Loucy (cell line): ENCODE measurements at regions not wholly inside any gene's neighbourhood (a gene's known extent, or its start where the extent isn't known, plus 50 kb on each side); places are given as distances from the start of the nearest gene placed in this dataset.

ENCODE experiments used
- H2AFZ ChIP-seq: fragments of 200-600 bp; sonication (generic); 2 replicates; pipeline ENCODE4 v1.6.0; 2016; ENCODE audit warnings: antibody characterized with exemption, mild to moderate bottlenecking, low read length, moderate library complexity
- H3F3A ChIP-seq: fragments of 200-600 bp; 2 replicates; pipeline ENCODE4 v1.6.0; 2016; ENCODE audit warnings: antibody characterized with exemption, low read depth, mild to moderate bottlenecking
- H3K27me3 ChIP-seq: fragments of 200-600 bp; sonication (generic); 2 replicates; pipeline ENCODE4 v1.6.1; 2014; ENCODE audit warnings: low read length, mild to moderate bottlenecking; ENCODE audit not compliant: insufficient read depth, poor library complexity, severe bottlenecking
- H3K36me3 ChIP-seq: fragments of 200-600 bp; sonication (generic); 2 replicates; pipeline ENCODE4 v1.6.1; 2016; ENCODE audit warnings: low read length; ENCODE audit not compliant: insufficient read depth
- H3K4me1 ChIP-seq: fragments of 200-600 bp; sonication (generic); 2 replicates; pipeline ENCODE4 v1.5.1; 2014; ENCODE audit warnings: low read length, mild to moderate bottlenecking; ENCODE audit not compliant: insufficient read depth, poor library complexity, severe bottlenecking
- H3K4me2 ChIP-seq: fragments of 200-600 bp; sonication (generic); 2 replicates; pipeline ENCODE4 v1.6.0; 2014; ENCODE audit warnings: antibody characterized with exemption, low read length, low read depth, mild to moderate bottlenecking; ENCODE audit not compliant: poor library complexity, severe bottlenecking
- H3K4me3 ChIP-seq: fragments of 200-600 bp; sonication (generic); 2 replicates; pipeline ENCODE4 v1.5.1; 2014; ENCODE audit warnings: low read length, mild to moderate bottlenecking, mixed read lengths; ENCODE audit not compliant: poor library complexity, severe bottlenecking
- H3K79me2 ChIP-seq: fragments of 200-600 bp; sonication (generic); 2 replicates; pipeline ENCODE4 v1.6.1; 2014; ENCODE audit warnings: low read length; ENCODE audit not compliant: insufficient read depth
- H3K9ac ChIP-seq: fragments of 200-600 bp; sonication (generic); 2 replicates; pipeline ENCODE4 v1.6.0; 2014; ENCODE audit warnings: mild to moderate bottlenecking, low read depth, low read length, moderate library complexity; ENCODE audit not compliant: poor library complexity, severe bottlenecking
- H3K9me2 ChIP-seq: fragments of 200-600 bp; sonication (generic); replicated peaks from 2 replicates; pipeline ENCODE4 v1.6.1; 2016; ENCODE audit warnings: low read depth, low read length, mixed read lengths
- H3K9me3 ChIP-seq: fragments of 200-600 bp; sonication (generic); 2 replicates; pipeline ENCODE4 v1.6.1; 2014; ENCODE audit warnings: mild to moderate bottlenecking, antibody characterized with exemption, low read length, low read depth; ENCODE audit not compliant: insufficient read depth
- H4K20me1 ChIP-seq: fragments of 200-600 bp; sonication (generic); 2 replicates; pipeline ENCODE4 v1.6.0; 2014; ENCODE audit warnings: antibody characterized with exemption, low read length, mild to moderate bottlenecking; ENCODE audit not compliant: insufficient read depth, poor library complexity, severe bottlenecking
- EZH2phosphoT487 ChIP-seq: fragments of 200-600 bp; IDR thresholded peaks from 2 replicates; pipeline ENCODE4 v1.6.1; 2018; ENCODE audit warnings: antibody characterized with exemption, mild to moderate bottlenecking, moderate library complexity, borderline replicate concordance
- TF ChIP-seq, protein P1 (sequence below): fragments of 200-600 bp; sonication (generic); conservative IDR thresholded peaks from 2 replicates; pipeline ENCODE4 v1.5.1; 2014; ENCODE audit warnings: mild to moderate bottlenecking, antibody characterized with exemption, low read length

DNA sequence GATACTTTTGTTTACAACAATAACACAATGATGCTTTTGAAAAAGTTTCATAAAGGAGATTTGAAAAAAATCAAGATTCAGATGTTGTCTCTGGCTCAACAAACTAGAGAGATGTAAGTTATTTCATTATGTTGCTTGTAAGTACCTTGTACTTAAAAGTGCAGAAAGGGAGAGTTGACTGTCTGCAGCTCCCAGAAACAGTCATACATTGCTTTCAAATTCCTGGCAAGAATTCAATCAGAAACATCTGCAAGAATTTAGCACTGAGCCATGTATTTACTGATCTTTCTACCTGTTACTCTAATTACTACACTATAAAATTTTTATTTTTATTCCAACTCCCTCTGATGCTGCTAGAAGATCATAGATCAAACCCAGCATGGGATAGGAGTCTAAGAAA is 1261.3 kb upstream of the SPRY2 start:
- Histone ChIP-seq H3K36me3 (no peaks in the 10 kb centered on the region), H3K27me3 (no peaks in the 10 kb centered on the region), H4K20me1 (no peaks in the 10 kb centered on the region), H3F3A (no peaks in the 10 kb centered on the region), H3K9me2 (no peaks in the 10 kb centered on the region), H3K79me2 (no peaks in the 10 kb centered on the region), H3K9me3 (no peaks in the 10 kb centered on the region), H3K4me1 (no peaks in the 10 kb centered on the region), H3K4me2 (no peak overlapping the region), H3K4me3 (no peak overlapping the region), H2AFZ (no peak overlapping the region), H3K9ac (no peak overlapping the region)
- TF ChIP-seq EZH2phosphoT487, result no peak
- TF ChIP-seq, protein P1, sequence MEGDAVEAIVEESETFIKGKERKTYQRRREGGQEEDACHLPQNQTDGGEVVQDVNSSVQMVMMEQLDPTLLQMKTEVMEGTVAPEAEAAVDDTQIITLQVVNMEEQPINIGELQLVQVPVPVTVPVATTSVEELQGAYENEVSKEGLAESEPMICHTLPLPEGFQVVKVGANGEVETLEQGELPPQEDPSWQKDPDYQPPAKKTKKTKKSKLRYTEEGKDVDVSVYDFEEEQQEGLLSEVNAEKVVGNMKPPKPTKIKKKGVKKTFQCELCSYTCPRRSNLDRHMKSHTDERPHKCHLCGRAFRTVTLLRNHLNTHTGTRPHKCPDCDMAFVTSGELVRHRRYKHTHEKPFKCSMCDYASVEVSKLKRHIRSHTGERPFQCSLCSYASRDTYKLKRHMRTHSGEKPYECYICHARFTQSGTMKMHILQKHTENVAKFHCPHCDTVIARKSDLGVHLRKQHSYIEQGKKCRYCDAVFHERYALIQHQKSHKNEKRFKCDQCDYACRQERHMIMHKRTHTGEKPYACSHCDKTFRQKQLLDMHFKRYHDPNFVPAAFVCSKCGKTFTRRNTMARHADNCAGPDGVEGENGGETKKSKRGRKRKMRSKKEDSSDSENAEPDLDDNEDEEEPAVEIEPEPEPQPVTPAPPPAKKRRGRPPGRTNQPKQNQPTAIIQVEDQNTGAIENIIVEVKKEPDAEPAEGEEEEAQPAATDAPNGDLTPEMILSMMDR, result no peak

DNA sequence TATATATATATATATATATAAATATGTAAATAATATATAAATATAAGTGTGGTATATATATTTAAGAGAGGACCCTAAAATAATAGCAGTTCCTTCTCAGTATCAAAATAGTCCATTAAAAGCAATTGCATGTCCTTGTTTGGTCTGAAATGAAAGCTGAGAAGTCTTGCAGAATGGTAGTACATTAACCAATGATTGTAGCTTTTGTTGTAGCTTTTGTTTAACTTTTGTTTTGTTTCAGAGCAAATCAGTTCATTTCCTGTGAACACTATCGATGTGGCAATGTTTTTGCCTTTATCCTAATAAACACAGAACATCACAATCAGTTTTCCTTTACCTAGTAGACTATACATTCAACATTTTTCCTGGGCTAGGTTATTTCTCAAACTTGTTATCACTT is 1256.2 kb upstream of the SPRY2 start:
- TF ChIP-seq EZH2phosphoT487, result no peak
- TF ChIP-seq, protein P1, result no peak
- no peaks in the 10 kb centered on the region for H3K27me3 ChIP-seq
- H3K36me3 ChIP-seq, result no peaks in the 10 kb centered on the region
- no peaks in the 10 kb centered on the region for H3F3A ChIP-seq
- H3K4me3 ChIP-seq, result no peak overlapping the region
- H3K4me2 ChIP-seq, result no peak overlapping the region
- H3K9me3 ChIP-seq, result no peaks in the 10 kb centered on the region
- H3K4me1 ChIP-seq, result no peaks in the 10 kb centered on the region
- H3K79me2 ChIP-seq, result no peaks in the 10 kb centered on the region
- no peak overlapping the region for H3K9ac ChIP-seq
- no peak overlapping the region for H2AFZ ChIP-seq
- no peaks in the 10 kb centered on the region for H3K9me2 ChIP-seq
- H4K20me1 ChIP-seq, result no peaks in the 10 kb centered on the region

DNA sequence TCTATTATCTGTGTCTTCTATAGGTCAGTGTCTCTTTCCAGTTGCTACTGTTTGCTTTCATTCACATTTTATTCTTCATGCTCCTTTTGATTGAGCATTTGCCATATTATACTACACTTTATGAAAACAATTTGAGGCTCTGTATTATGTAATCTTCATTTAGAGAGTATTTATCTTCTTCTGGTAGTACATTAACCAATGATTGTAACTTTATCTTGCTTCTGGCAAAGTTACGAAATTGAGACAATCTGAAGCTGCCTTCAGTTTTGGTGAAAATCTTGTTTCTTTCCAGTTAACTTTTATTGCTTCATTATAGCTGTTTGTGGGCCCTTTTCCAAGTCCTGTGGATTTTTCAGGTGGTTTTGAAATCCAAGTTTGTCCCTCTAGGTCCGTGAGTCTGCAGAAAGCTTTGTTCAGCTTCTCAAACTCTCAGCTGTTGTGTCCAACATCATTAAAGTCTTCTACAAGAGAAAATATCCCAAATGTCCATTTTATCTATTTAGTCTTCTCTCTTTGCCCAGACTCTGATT is 1255.4 kb upstream of the SPRY2 start:
- Histone ChIP-seq H2AFZ (no peak overlapping the region), H3K9me3 (no peaks in the 10 kb centered on the region), H3K9ac (no peak overlapping the region), H3K4me3 (no peak overlapping the region), H3F3A (no peaks in the 10 kb centered on the region), H4K20me1 (no peaks in the 10 kb centered on the region), H3K4me2 (no peak overlapping the region), H3K79me2 (no peaks in the 10 kb centered on the region), H3K36me3 (no peaks in the 10 kb centered on the region), H3K4me1 (no peaks in the 10 kb centered on the region), H3K27me3 (no peaks in the 10 kb centered on the region), H3K9me2 (no peaks in the 10 kb centered on the region)
- TF ChIP-seq EZH2phosphoT487, result no peak
- TF ChIP-seq, protein P1, result no peak
